Type B pancreatic cell (in vitro differentiated cells): ENCODE measurements at regions not wholly inside any gene's neighbourhood (a gene's known extent, or its start where the extent isn't known, plus 50 kb on each side); places are given as distances from the start of the nearest gene placed in this dataset.

Experiments
- DNase-seq: peaks from one replicate; pipeline ENCODE4 v3.0.0; 2021; ENCODE audit warnings: mixed read lengths; ENCODE audit not compliant: unreplicated experiment; ENCODE audit errors: extremely low spot score
- H3K27ac Mint-ChIP-seq: 2 replicates; pipeline ENCODE4 v1.8.0; 2021; ENCODE audit warnings: mild to moderate bottlenecking, mixed read lengths
- H3K27me3 Mint-ChIP-seq: 2 replicates; pipeline ENCODE4 v1.8.0; 2021; ENCODE audit warnings: mixed read lengths
- H3K36me3 Mint-ChIP-seq: 2 replicates; pipeline ENCODE4 v1.8.0; 2021; ENCODE audit warnings: mixed read lengths
- H3K4me1 Mint-ChIP-seq: one replicate; pipeline ENCODE4 v1.8.0; 2021; ENCODE audit warnings: mixed read lengths; ENCODE audit not compliant: unreplicated experiment
- H3K4me3 Mint-ChIP-seq: 2 replicates; pipeline ENCODE4 v1.8.0; 2021; ENCODE audit warnings: mild to moderate bottlenecking, mixed read lengths
- H3K9me3 Mint-ChIP-seq: 2 replicates; pipeline ENCODE4 v1.8.0; 2021; ENCODE audit warnings: mixed read lengths
- TF ChIP-seq, protein P1 (sequence below): fragments of 200-600 bp; sonication (generic); conservative IDR thresholded peaks from 2 replicates; pipeline ENCODE4 v1.5.0; 2021; ENCODE audit warnings: antibody characterized with exemption, mild to moderate bottlenecking

GRCh38 chr1:95723346-95723745 lies 489.3 kb downstream of the RWDD3 start:
- H3K36me3 Mint-ChIP-seq: no peaks in the 10 kb centered on the region

DNA sequence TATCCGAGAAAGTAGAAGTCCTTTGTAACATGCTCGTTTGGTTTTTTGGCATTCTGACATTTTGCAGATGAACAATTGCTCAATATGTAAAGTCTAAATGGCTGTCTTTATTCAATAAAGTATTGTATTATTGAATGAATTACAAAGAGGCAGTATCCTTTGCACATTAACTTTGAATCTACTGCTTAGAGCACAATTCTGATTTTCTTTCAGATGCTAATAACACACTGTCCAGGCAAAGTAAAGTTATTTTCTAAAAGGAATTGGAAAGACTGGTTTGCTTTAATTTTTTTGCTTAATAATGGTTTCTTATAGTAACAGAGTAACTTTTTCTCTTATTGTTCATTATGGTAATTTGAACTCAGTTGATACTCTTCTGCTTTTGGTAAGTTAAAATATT lies 494.8 kb downstream of the RWDD3 start:
- H3K4me1 Mint-ChIP-seq: no peaks in the 10 kb centered on the region
- DNase-seq: no peak
- H3K4me3 Mint-ChIP-seq: no peak overlapping the region
- H3K27me3 Mint-ChIP-seq: no peaks in the 10 kb centered on the region
- H3K27ac Mint-ChIP-seq: no peak overlapping the region
- H3K36me3 Mint-ChIP-seq: no peaks in the 10 kb centered on the region
- TF ChIP-seq, protein P1, sequence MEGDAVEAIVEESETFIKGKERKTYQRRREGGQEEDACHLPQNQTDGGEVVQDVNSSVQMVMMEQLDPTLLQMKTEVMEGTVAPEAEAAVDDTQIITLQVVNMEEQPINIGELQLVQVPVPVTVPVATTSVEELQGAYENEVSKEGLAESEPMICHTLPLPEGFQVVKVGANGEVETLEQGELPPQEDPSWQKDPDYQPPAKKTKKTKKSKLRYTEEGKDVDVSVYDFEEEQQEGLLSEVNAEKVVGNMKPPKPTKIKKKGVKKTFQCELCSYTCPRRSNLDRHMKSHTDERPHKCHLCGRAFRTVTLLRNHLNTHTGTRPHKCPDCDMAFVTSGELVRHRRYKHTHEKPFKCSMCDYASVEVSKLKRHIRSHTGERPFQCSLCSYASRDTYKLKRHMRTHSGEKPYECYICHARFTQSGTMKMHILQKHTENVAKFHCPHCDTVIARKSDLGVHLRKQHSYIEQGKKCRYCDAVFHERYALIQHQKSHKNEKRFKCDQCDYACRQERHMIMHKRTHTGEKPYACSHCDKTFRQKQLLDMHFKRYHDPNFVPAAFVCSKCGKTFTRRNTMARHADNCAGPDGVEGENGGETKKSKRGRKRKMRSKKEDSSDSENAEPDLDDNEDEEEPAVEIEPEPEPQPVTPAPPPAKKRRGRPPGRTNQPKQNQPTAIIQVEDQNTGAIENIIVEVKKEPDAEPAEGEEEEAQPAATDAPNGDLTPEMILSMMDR: no peak
- no peaks in the 10 kb centered on the region for H3K9me3 Mint-ChIP-seq

More at GRCh38 chr1:95723346-95723745, 489.3 kb downstream of the RWDD3 start:
- Mint-ChIP-seq H3K27me3 (no peaks in the 10 kb centered on the region), H3K4me3 (no peak overlapping the region), H3K27ac (no peak overlapping the region), H3K9me3 (no peaks in the 10 kb centered on the region), H3K4me1 (no peaks in the 10 kb centered on the region)
- no peak for DNase-seq
- TF ChIP-seq, protein P1: no peak

DNA sequence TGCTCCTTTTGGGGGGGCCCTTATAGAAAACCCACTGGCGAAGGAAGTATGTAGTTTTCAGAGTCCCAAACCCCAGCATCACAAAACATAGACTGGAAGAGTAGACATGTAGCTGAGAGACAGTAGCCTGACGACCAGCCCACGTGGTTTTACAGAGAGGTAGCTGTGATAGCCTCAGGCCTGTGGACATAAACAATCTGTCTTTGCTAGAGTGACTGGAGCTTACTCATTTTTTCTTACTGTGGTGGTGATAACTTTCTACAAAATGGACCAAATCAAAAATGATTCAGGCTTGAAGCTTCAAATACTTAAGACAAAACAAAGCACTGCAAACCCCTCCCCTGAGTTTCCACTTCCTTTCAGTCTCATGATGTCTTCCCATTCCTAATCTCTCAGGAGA lies 497.0 kb downstream of the RWDD3 start:
- DNase-seq: no peak
- Mint-ChIP-seq H3K27ac (no peak overlapping the region), H3K36me3 (no peaks in the 10 kb centered on the region), H3K4me1 (no peaks in the 10 kb centered on the region), H3K27me3 (no peaks in the 10 kb centered on the region), H3K4me3 (no peak overlapping the region), H3K9me3 (no peaks in the 10 kb centered on the region)
- TF ChIP-seq, protein P1: no peak

GRCh38 chr1:95731466-95731865 lies 497.5 kb downstream of the RWDD3 start:
- no peak overlapping the region for H3K4me3 Mint-ChIP-seq
- no peaks in the 10 kb centered on the region for H3K36me3 Mint-ChIP-seq
- DNase-seq: no peak
- TF ChIP-seq, protein P1: no peak
- no peaks in the 10 kb centered on the region for H3K4me1 Mint-ChIP-seq
- no peaks in the 10 kb centered on the region for H3K9me3 Mint-ChIP-seq
- H3K27ac Mint-ChIP-seq: no peak overlapping the region
- no peaks in the 10 kb centered on the region for H3K27me3 Mint-ChIP-seq

DNA sequence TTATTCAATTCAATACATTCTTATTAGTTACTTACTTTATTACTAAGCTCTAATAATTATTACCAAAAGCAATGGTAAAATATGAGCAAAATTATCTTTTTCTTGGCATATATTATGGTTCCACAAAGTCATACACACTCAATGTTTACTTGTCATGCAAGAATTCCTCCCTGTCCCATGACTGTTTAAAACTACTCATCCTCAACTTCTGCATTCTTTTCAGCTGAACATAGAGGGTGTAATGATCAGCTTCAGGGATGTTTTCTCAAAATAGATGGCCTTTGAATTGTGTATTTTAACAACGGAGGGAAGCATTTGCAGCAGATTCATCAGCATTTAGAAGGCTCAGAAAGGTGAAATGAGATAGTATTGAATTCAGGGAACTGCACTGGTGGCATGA lies 499.0 kb downstream of the RWDD3 start:
- TF ChIP-seq, protein P1: no peak
- Mint-ChIP-seq H3K9me3 (peaks cover 7% of the 10 kb centered on the region), H3K27me3 (no peaks in the 10 kb centered on the region), H3K36me3 (no peaks in the 10 kb centered on the region), H3K4me1 (no peaks in the 10 kb centered on the region), H3K27ac (no peak overlapping the region), H3K4me3 (no peak overlapping the region)
- no peak for DNase-seq

- H3K27ac Mint-ChIP-seq: no peak overlapping the region
- TF ChIP-seq, protein P1: no peak
- H3K9me3 Mint-ChIP-seq: peaks cover 9% of the 10 kb centered on the region
- H3K36me3 Mint-ChIP-seq: no peaks in the 10 kb centered on the region
- DNase-seq: no peak
- H3K27me3 Mint-ChIP-seq: no peaks in the 10 kb centered on the region
- H3K4me3 Mint-ChIP-seq: no peak overlapping the region
- no peaks in the 10 kb centered on the region for H3K4me1 Mint-ChIP-seq
Observed at GRCh38 chr1:95733671-95734070, 499.7 kb downstream of the RWDD3 start.
